IPS-18c (cell line): ENCODE measurements at regions not wholly inside any gene's neighbourhood (a gene's known extent, or its start where the extent isn't known, plus 50 kb on each side); places are given as distances from the start of the nearest gene placed in this dataset.

ENCODE experiments used
- H3K4me3 ChIP-seq: 2 replicates; pipeline ENCODE4 v1.7.0; 2013; ENCODE audit warnings: low read depth, mild to moderate bottlenecking, low read length, moderate library complexity; ENCODE audit not compliant: insufficient read depth
- H3K9me3 ChIP-seq: one replicate; pipeline ENCODE4 v1.6.1; 2013; ENCODE audit warnings: mild to moderate bottlenecking, low read length, moderate library complexity; ENCODE audit not compliant: control insufficient read depth, insufficient read depth

- H3K9me3 ChIP-seq, result no peaks in the 10 kb centered on the region
- no peak overlapping the region for H3K4me3 ChIP-seq
Observed at GRCh38 chr22:26732284-26732683, 74.9 kb downstream of the MIAT start.

- H3K9me3 ChIP-seq, result no peaks in the 10 kb centered on the region
- H3K4me3 ChIP-seq, result no peak overlapping the region
Observed at GRCh38 chr22:26734339-26735018, 77.1 kb downstream of the MIAT start.

GRCh38 chr22:26735019-26735409, 77.6 kb downstream of the MIAT start:
- Histone ChIP-seq H3K4me3 (no peak overlapping the region), H3K9me3 (no peaks in the 10 kb centered on the region)

- H3K9me3 ChIP-seq, result no peaks in the 10 kb centered on the region
Observed at GRCh38 chr22:26737262-26737661, 79.9 kb downstream of the MIAT start.

GRCh38 chr22:26740253-26740652, 82.9 kb downstream of the MIAT start:
- Histone ChIP-seq H3K4me3 (no peak overlapping the region), H3K9me3 (no peaks in the 10 kb centered on the region)

More at GRCh38 chr22:26737262-26737661, 79.9 kb downstream of the MIAT start:
- H3K4me3 ChIP-seq, result no peak overlapping the region

- Histone ChIP-seq H3K4me3 (no peak overlapping the region), H3K9me3 (no peaks in the 10 kb centered on the region)
Observed at GRCh38 chr22:26743149-26743548, 85.8 kb downstream of the MIAT start.

GRCh38 chr22:26744892-26745808, 87.8 kb downstream of the MIAT start:
- H3K9me3 ChIP-seq, result no peaks in the 10 kb centered on the region
- H3K4me3 ChIP-seq, result no peak overlapping the region

- Histone ChIP-seq H3K4me3 (no peak overlapping the region), H3K9me3 (no peaks in the 10 kb centered on the region)
Observed at GRCh38 chr22:26746311-26746710, 88.9 kb downstream of the MIAT start.

GRCh38 chr22:26748845-26749244, 91.5 kb downstream of the MIAT start:
- peaks cover 2% of the 10 kb centered on the region for H3K9me3 ChIP-seq
- H3K4me3 ChIP-seq, result no peak overlapping the region

- Histone ChIP-seq H3K4me3 (no peak overlapping the region), H3K9me3 (peaks cover 2% of the 10 kb centered on the region)
Observed at GRCh38 chr22:26751217-26751616, 93.8 kb downstream of the MIAT start.

GRCh38 chr22:26753125-26753862, 95.9 kb downstream of the MIAT start:
- Histone ChIP-seq H3K9me3 (peaks cover 2% of the 10 kb centered on the region), H3K4me3 (no peak overlapping the region)

- Histone ChIP-seq H3K9me3 (peaks cover 2% of the 10 kb centered on the region), H3K4me3 (no peak overlapping the region)
Observed at GRCh38 chr22:26756675-26757293, 99.4 kb downstream of the MIAT start.

- no peaks in the 10 kb centered on the region for H3K9me3 ChIP-seq
- H3K4me3 ChIP-seq, result no peak overlapping the region
Observed at GRCh38 chr22:26757496-26757895, 100.1 kb downstream of the MIAT start.

GRCh38 chr22:26762503-26763472, 105.4 kb downstream of the MIAT start:
- Histone ChIP-seq H3K4me3 (no peak overlapping the region), H3K9me3 (peaks cover 5% of the 10 kb centered on the region)

- H3K9me3 ChIP-seq, result peaks cover 5% of the 10 kb centered on the region
- H3K4me3 ChIP-seq, result no peak overlapping the region
Observed at GRCh38 chr22:26763633-26764361, 106.4 kb downstream of the MIAT start.
